ENCODE measurements at regions not wholly inside any gene's neighbourhood (a gene's known extent, or its start where the extent isn't known, plus 50 kb on each side); places are given as distances from the start of the nearest gene placed in this dataset.
"Not testable (repeated sequence)": the region's sequence is repeated elsewhere in the genome, so short reads cannot be mapped to it uniquely, and the experiment has no call there.

DNA sequence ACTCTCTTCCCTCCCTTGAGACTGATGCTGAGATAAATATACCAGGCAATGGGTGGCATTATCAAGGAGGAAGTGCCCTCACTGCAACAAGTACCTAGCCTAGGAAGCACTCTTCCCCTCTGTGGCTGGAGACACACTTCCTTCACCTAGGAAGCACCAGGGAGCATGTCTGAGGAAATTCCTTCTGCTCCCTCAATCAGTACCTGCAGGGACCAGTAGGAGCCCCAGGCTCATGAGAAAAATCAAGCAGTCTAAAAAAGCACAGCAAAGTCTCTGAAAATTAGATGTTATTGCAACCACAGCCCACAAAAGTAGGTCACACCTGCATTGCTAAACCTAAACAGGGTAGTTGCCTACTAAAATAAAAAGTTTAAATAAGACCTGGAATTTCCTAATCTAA, 78.2 kb upstream of the TRPM1 start:
- DNase-seq (ENCODE audit: low read depth) = no peak

GRCh38 chr15:31193291-31193690, 91.8 kb upstream of the TRPM1 start:
- DNase-seq (ENCODE audit: low read depth) = no peak

- no peak for DNase-seq (ENCODE audit: low read depth)
These were observed 94.3 kb upstream of the TRPM1 start for GRCh38 chr15:31195871-31196270.

GRCh38 chr15:31197497-31198414, 96.2 kb upstream of the TRPM1 start:
- DNase-seq (ENCODE audit: low read depth) = no peak

DNA sequence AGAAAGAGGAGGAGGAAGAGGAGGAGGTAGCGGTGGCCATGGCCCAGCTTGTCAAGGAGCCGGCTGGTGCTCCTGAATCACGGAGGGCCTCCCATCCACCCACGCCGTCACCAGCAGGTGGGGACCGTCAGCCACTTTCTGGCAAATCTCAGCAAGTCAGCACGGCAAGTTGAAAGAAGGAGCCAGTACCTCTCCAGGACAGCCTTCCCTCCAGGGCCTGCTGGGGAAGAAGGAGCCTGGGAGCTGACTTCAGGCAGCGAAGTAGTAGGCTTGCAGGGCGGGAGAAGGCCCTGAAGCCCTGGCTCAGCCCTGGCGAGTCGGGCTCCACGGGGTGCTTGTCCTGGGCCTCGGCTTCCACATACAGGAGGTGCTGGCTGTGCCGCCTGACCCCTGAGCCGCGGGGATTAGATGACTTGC, 99.2 kb upstream of the TRPM1 start:
- no peak for DNase-seq (ENCODE audit: low read depth)

GRCh38 chr15:31202953-31203352, 101.4 kb upstream of the TRPM1 start:
- no peak for DNase-seq (ENCODE audit: low read depth)

GRCh38 chr15:31203999-31204398, 102.5 kb upstream of the TRPM1 start:
- DNase-seq (ENCODE audit: low read depth) = no peak

GRCh38 chr15:31206386-31207181, 105.1 kb upstream of the TRPM1 start:
- no peak for DNase-seq (ENCODE audit: low read depth)

GRCh38 chr15:31207246-31207645, 105.7 kb upstream of the TRPM1 start:
- no peak for DNase-seq (ENCODE audit: low read depth)

GRCh38 chr15:31207861-31208260, 106.3 kb upstream of the TRPM1 start:
- DNase-seq (ENCODE audit: low read depth) = not testable (repeated sequence)

DNA sequence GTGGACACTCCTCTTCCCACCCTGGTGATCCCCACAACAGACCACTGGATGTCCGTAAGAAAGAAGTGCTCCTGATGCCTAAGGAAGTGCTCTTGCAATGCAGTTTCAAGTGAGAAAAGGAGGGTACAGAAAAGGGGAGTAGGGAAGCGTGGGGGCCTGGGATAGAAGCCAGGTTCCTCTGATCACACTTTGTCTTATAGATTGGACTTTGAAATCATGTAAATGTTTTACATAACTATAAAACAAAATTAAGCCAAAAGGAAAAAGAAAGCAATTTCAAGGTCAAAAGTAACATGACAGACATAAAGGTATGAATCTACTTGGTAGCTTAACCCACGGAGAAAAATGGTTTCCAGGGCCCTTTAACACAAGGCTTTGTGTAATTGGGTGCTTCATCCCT, 107.3 kb upstream of the TRPM1 start:
- DNase-seq (ENCODE audit: low read depth) = no peak

DNA sequence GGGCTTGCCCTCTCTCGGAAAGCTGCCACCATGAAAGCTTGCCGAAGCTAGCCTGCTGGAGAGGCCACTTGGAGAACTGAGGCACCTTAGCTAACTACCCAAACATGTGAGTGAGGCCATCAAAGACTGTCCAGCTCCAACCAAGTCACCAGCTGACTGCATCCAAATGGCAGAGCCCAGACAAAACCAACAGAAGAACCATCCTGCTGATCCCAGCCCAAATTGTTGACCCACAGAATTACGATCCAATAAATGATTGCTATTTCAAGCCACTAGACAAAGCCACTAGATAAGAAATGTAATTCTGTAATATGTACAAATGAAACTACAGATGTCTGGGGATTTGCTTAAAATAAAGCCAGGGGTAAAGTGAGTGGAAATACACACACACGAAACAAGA, 109.8 kb upstream of the TRPM1 start:
- no peak for DNase-seq (ENCODE audit: low read depth)

DNA sequence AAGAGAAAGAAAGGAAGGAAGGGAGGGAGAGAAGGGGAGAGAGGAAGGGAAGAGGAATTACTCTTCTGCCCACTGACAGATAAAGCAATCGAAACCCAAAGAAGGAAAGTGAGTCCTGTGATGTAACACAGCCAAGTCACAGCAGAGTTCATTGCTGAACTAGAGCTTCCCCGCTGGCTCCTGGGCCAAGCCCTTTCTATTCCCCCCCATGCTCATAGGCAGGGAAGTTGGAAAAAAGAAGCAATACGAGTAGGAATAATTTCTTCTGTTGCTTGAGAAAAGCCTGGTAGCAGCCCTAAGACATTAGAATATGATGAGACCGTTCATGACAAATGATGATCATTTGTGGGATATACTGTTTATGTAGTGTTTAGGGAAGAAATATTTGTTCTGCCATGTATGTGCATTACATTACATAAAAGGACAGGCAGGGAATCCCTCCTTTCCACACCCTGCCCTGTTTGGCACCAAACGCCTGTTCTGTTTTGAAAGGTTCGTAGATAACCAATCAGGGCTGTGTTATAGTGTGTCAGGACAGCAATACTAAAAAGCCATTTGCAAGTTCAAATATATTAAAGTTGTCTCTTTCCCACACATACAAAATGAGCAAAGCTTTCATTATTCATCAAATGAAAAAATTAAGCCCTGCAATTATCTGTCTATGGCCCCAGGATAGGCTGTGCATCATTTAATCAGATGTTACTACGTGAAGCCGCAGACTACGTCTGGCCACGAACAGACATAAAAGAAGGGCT, 111.0 kb upstream of the TRPM1 start:
- DNase-seq (ENCODE audit: low read depth) = no peak

GRCh38 chr15:31214158-31214863, 112.3 kb upstream of the KLF13 start:
- DNase-seq (ENCODE audit: low read depth) = no peak

DNA sequence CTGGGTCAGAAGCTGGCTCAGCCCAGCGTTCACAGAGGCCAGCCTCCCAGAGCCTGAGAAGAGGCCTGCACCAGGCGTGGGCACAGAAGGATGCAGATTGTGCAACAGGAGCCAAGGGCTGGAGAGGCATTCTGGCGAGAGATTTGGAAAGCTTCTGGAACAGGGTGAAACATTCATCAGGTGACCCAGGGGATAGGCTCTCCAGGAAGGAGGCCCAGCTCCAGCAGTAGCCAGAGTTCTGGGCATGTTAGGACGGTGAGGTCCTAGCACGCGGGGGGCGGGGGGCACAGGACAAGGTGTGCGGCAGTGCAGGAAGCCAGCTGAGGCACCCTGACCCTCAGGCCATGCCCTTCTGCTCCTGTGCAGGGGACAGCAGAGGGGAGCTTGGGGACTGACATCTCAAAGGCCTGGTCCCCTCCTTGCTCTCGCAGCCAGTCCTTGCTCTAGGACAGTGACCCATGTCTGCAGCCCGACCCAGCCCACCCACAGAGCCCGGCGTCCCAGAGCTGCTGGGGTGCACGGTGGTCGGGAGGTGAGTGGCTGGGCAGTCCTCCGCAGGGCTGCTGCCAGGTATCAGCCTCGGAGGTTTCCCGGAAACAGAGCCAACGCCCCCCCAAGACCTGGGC, 111.7 kb upstream of the KLF13 start:
- DNase-seq (ENCODE audit: low read depth) = no peak

- DNase-seq (ENCODE audit: low read depth) = no peak
These were observed 111.0 kb upstream of the KLF13 start for GRCh38 chr15:31215490-31216214.

- DNase-seq (ENCODE audit: low read depth) = peak; percentile 34
These were observed 110.3 kb upstream of the KLF13 start for GRCh38 chr15:31216215-31216911.

GRCh38 chr15:31217067-31217466, 109.6 kb upstream of the KLF13 start:
- DNase-seq (ENCODE audit: low read depth) = no peak

DNA sequence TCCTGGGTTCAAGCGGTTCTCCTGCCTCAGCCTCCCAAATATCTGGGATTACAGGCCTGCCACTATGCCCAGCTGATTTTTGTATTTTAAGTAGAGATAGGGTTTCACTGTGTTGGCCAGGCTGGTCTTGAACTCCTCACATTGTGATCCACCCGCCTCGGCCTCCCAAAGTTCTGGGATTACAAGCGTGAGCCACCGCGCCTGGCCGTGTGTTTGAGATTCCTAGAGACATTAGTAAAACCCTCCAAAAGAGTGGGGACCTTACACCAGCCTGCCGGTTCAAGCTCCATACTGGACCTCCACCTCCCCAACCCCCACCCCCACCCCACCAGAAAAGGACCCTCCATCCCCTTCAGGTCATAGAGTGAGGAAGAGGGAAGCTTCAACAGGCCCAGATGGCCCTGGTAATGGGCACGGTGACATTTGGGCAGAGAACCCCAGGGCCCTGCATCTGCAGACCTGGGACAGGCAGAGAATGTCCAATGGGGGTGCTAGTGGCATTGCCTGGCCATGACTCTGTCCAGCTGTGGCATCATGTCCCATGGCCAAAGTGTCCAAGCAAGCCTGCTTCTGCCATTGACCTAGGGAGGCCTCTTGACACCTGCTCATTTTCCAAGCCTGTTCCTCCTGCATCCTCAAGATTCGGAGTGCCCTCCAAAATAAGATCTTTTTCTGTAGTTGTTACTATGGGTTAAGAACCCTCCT, 108.9 kb upstream of the KLF13 start:
- no peak for DNase-seq (ENCODE audit: low read depth)
